NB4 (cell line): ENCODE measurements at regions not wholly inside any gene's neighbourhood (a gene's known extent, or its start where the extent isn't known, plus 50 kb on each side); places are given as distances from the start of the nearest gene placed in this dataset.

Source experiments
- DNase-seq: peaks from one replicate; pipeline ENCODE4 v3.0.0; 2010; ENCODE audit warnings: low read depth
- H3K4me3 ChIP-seq: one replicate; pipeline ENCODE4 v1.5.1; 2011; ENCODE audit warnings: mild to moderate bottlenecking, low read depth, low read length, moderate library complexity
- CTCF ChIP-seq: IDR thresholded peaks from one replicate; pipeline ENCODE4 v1.5.1; 2012; ENCODE audit warnings: low read depth, low read length
- MAX ChIP-seq: IDR thresholded peaks from 2 replicates; pipeline ENCODE4 v1.6.1; 2011; ENCODE audit warnings: low read depth, low read length
- MYC ChIP-seq: IDR thresholded peaks from 2 replicates; pipeline ENCODE4 v1.6.1; 2011; ENCODE audit warnings: low read depth, low read length
- POLR2A ChIP-seq: IDR thresholded peaks from 2 replicates; pipeline ENCODE4 v1.6.1; 2011; ENCODE audit warnings: mild to moderate bottlenecking; ENCODE audit not compliant: insufficient read length; ENCODE audit errors: extremely low read depth

GRCh38 chr2:15809404-15809803 lies 130.9 kb upstream of the MYCN start:
- H3K4me3 ChIP-seq, result no peak overlapping the region
- no peak for DNase-seq
- TF ChIP-seq CTCF, result no peak
- no peak for TF ChIP-seq MYC
- TF ChIP-seq POLR2A, result no peak
- TF ChIP-seq MAX, result no peak

- DNase-seq, result no peak
- no peak overlapping the region for H3K4me3 ChIP-seq
- no peak for TF ChIP-seq POLR2A
- TF ChIP-seq MAX, result no peak
Measured at GRCh38 chr2:15810477-15811150, 129.7 kb upstream of the MYCN start.

- no peak for DNase-seq
- H3K4me3 ChIP-seq, result no peak overlapping the region
- TF ChIP-seq POLR2A (no peak), CTCF (no peak), MAX (no peak), MYC (no peak)
Measured at GRCh38 chr2:15811367-15811766, 129.0 kb upstream of the MYCN start.

- TF ChIP-seq MAX, result no peak
- no peak overlapping the region for H3K4me3 ChIP-seq
- no peak for DNase-seq
Measured at GRCh38 chr2:15812187-15812780, 128.1 kb upstream of the MYCN start.

- DNase-seq, result no peak
- TF ChIP-seq CTCF (no peak), MYC (no peak), POLR2A (no peak), MAX (no peak)
- H3K4me3 ChIP-seq, result no peak overlapping the region
Measured at GRCh38 chr2:15813481-15814266, 126.7 kb upstream of the MYCN start.

- no peak for DNase-seq
- TF ChIP-seq MYC (no peak), CTCF (no peak), POLR2A (no peak), MAX (no peak)
- no peak overlapping the region for H3K4me3 ChIP-seq
Measured at GRCh38 chr2:15814403-15814802, 125.9 kb upstream of the MYCN start.
